Skin epidermis (tissue), 12 donors: ENCODE measurements at regions not wholly inside any gene's neighbourhood (a gene's known extent, or its start where the extent isn't known, plus 50 kb on each side); places are given as distances from the start of the nearest gene placed in this dataset.

Source experiments
- H3K27ac ChIP-seq, 21 experiments: fragments of 200-600 bp; sonication (generic) in 11 of 21; one replicate each; pipeline ENCODE4 v1.5.0; 2020; ENCODE audit warnings: mild to moderate bottlenecking in 3 of 21, inconsistent platforms in 2 of 21, moderate library complexity in 2 of 21
- H3K4me3 ChIP-seq, 7 experiments: fragments of 200-600 bp; sonication (generic) in 2 of 7; one replicate each; pipeline ENCODE4 v1.5.0; 2020; ENCODE audit warnings: inconsistent platforms in 2 of 7, mild to moderate bottlenecking in 2 of 7, moderate library complexity in 1 of 7

DNA sequence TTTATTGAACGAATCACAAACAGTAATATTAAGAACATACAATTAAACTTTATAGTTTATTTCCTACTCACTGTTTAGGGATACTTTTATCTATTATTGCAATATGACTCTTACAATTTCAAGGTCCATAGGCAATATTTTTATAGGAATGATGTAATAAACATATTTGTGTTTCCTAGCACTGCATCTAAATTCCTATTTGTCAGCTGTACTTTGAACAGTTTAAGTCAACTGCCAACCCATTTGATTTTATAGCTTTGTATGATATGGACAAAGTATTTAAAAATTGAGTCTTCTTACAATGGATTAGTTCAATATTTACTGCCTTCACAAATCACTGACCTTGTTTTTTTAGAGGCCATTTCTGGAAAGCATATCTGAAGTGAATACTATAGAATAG, 199.3 kb downstream of the PCDH7 start:
- Histone ChIP-seq H3K27ac (no peak overlapping the region), H3K4me3 (no peak overlapping the region)

GRCh38 chr4:30920043-30920442, 199.9 kb downstream of the PCDH7 start:
- Histone ChIP-seq H3K27ac (no peak overlapping the region), H3K4me3 (no peak overlapping the region)

DNA sequence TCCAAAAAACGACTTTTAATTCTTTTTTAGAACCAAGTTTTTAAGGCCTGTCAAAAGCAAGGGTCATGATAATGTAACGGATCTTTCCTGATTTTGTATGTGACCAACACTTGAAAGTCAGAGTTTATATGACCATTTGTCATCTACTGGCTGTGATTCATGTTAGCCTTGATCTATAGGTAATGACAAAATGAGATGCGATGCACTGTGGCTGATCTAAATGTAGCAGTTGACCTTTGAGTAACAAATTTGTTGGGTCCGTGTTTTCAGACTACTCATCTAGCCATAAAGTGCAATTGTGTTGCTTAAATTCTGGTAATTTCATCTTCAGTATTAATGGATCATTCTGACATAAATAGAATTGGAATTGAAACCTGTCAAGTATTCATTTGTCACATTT, 202.5 kb downstream of the PCDH7 start:
- H3K4me3 ChIP-seq, result no peak overlapping the region
- no peak overlapping the region for H3K27ac ChIP-seq

DNA sequence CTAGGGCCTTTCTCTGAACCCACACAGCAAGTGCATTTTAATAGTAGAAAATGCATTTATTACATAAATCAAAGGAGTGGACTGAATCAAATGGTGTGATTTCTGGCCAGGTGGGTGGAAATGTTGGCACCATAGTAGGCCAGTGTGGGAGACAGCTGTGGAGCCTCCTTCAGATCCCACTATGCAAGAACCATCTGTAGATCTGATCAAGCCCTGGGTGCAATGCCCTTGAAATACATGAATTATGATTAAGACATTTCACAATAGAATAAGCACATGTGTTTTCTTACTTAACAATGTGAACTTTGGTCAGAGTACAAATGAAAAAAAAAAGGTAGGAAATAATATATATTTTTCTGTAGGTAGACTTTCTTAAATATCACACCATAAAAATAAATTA, 204.3 kb downstream of the PCDH7 start:
- Histone ChIP-seq H3K4me3 (no peak overlapping the region), H3K27ac (no peak overlapping the region)

DNA sequence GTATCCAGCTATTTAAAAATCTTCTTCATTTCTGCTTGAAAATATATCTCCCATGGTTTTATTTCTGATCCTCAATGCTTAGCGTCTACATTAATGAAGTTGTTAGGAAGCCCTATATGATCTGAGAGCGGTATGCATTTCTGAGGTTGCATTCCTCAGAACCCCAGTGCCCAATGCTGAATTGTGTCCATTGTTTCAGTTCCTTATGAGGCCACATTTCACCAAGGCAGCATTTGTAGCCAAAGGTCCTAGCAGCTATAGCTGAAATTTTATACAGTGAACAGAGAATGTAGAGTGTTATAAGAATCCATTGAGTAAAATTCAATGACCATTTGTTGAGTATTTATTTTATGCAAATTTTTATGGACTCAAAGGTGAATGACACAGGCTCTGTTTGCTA, 209.5 kb downstream of the PCDH7 start:
- Histone ChIP-seq H3K27ac (no peak overlapping the region), H3K4me3 (no peak overlapping the region)

DNA sequence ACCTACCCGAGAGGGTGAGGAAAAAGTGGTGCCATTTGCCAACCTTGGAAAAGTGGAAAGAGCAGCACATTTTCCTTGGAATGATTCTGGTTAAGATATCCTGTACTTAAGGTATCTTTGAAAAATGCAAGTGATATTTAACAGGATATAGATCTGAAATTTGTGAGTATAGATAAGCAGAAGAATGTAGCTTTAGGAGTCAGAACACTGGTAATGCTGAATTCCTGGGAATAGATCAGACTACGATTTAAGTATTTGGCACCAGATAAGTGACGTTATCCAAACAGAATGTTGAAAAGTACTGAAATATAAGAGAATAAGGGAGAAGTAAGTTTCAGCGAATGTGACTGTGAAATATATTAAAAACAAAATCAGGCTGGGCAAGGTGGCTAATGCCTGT, 210.1 kb downstream of the PCDH7 start:
- H3K4me3 ChIP-seq, result no peak overlapping the region
- H3K27ac ChIP-seq, result no peak overlapping the region

DNA sequence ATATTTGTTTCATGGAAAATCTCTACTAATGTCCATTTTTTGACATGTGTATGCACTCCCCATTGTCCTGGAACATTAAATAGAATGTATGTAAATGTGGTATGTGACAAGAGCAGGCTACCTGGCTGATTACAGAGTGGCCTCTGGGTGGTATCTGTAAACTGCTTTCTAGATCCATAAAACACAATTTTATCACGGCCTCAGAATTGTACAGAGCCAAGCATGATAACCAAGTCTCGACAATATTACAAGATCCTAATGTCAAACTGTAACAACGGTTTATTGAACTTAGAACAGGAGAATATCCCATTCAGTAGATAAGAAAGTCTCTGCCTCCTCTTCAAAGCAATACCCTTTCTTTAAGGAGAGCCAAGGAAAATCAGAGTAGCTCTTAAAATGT, 212.4 kb downstream of the PCDH7 start:
- no peak overlapping the region for H3K4me3 ChIP-seq
- H3K27ac ChIP-seq, result no peak overlapping the region

GRCh38 chr4:30939069-30939468, 218.9 kb downstream of the PCDH7 start:
- Histone ChIP-seq H3K27ac (peak overlapping the region in 3 of 21 experiments; percentile 0 to 46 (median 11)), H3K4me3 (no peak overlapping the region)

DNA sequence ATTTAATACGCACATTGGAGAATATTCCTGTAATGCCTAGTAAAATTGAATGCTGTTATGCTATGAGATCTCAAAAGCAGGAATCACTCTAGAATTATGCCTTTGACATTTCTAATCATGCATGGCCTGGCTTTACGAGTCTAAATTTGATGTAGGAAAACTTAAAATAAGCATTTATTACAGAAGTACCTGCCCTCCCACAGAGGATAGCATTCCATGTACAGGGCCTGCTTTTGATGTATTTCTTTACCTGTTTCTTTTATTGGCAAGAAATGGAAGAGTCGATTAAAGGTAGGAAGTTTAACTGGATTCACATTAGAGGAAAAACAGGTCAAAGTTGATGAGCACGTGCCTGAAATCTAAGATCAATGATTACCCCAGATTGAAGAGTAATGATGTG, 219.5 kb downstream of the PCDH7 start:
- Histone ChIP-seq H3K27ac (peak overlapping the region in 4 of 21 experiments; percentile 0 to 39 (median 21)), H3K4me3 (no peak overlapping the region)

- no peak overlapping the region for H3K4me3 ChIP-seq
- H3K27ac ChIP-seq, result no peak overlapping the region
These were observed 221.5 kb downstream of the PCDH7 start for GRCh38 chr4:30941641-30942040.

- no peak overlapping the region for H3K27ac ChIP-seq
These were observed 223.2 kb downstream of the PCDH7 start for GRCh38 chr4:30943356-30943755.

GRCh38 chr4:30945586-30945985, 225.4 kb downstream of the PCDH7 start:
- Histone ChIP-seq H3K27ac (peak overlapping the region in 2 of 21 experiments; percentile 26 to 36), H3K4me3 (no peak overlapping the region)

More at GRCh38 chr4:30943356-30943755, 223.2 kb downstream of the PCDH7 start:
- no peak overlapping the region for H3K4me3 ChIP-seq

DNA sequence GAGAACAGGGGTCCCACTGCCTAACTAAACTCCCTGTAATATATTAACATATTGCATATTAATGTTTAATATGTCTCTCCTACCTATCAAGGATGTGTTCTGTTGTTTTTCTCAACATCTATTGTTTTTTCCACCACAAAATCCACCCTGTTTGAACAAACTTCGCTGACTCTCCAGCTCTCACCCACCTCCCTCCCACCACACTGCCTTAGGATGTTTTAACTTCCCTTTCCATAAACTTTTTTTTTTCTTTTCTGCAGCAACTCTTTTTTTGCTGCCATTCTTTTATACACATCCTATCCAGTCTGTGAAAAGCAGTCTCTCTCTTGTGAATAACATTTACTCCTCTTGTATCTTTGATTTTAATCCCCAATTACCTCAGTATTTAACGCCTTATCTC, 226.1 kb downstream of the PCDH7 start:
- H3K4me3 ChIP-seq, result no peak overlapping the region
- H3K27ac ChIP-seq, result peak overlapping the region in 1 of 21 experiments; percentile 36

GRCh38 chr4:30948653-30949052, 228.5 kb downstream of the PCDH7 start:
- peak overlapping the region in 1 of 21 experiments; percentile 41 for H3K27ac ChIP-seq

GRCh38 chr4:30950737-30951136, 230.6 kb downstream of the PCDH7 start:
- Histone ChIP-seq H3K27ac (no peak overlapping the region), H3K4me3 (no peak overlapping the region)

More at GRCh38 chr4:30948653-30949052, 228.5 kb downstream of the PCDH7 start:
- H3K4me3 ChIP-seq, result no peak overlapping the region

- no peak overlapping the region for H3K27ac ChIP-seq
- no peak overlapping the region for H3K4me3 ChIP-seq
These were observed 232.5 kb downstream of the PCDH7 start for GRCh38 chr4:30952526-30953219.

DNA sequence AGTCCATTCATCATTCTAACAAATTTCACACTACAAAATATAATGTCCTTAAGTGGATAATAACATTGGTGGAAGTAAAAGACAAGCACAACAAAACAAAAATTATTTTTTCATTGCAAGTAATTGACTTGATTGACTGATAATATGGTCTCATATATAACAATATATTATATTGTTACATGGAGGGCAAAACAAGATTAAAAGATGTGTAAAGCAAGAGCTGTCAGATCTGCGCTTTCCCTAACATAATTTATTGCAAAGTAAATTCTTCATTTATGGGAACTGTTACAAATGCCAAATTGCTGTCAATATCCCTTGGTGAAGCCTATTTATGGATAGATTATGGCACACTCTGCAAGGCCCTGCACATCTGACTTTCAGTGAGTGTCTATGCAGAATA, 233.6 kb downstream of the PCDH7 start:
- Histone ChIP-seq H3K4me3 (no peak overlapping the region), H3K27ac (no peak overlapping the region)

- H3K4me3 ChIP-seq, result no peak overlapping the region
- H3K27ac ChIP-seq, result no peak overlapping the region
These were observed 236.7 kb downstream of the PCDH7 start for GRCh38 chr4:30956916-30957315.

DNA sequence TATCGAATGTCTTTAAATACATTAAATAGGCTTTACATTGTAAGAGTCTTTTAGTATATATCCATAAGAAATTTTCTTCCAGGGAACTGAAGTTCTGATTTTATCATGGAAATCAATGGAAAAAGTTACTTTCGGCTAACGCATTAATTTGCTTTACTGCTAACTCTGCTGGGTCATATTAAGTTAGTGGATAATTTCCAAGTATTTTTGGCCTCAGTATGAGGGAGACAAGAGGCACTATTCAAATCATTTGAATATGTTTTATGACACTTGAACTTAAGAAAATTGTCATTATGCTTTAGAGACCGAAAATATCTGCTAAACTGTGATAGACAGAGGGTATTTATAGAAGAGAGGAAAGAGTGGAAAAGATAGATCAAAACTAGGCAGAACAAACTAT, 237.5 kb downstream of the PCDH7 start:
- Histone ChIP-seq H3K4me3 (no peak overlapping the region), H3K27ac (no peak overlapping the region)

DNA sequence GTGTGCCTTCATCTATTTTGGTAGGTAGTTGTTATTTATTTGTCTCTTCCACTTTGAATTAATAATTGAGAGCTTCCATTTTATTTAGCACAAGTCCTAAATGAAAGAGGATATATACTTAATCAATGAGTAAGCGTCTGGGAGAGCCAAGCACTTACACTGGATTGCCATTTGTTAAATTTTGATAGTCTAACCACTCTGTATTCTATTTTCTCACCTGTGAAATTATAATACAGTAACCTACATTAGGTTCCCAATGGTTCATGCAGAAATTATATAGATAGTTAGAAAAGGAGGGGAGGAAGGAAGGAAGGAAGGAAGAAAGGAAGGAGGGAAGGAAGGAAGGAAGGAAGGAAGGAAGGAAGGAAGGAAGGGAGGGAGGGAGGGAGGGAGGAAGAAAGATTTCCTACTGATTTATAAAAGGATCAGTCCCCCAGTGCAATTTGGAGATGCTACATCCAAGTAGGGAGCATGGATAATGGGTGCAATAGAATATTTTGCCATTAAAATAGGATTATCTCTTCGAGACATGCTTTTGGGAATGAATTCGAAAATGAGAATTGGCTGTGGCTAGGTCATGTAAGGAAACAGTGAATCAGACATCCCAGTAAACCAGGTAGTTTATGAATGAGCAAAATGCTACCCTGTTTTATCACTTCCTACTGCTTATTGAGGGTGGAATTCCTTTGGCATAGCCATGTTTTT, 239.8 kb downstream of the PCDH7 start:
- no peak overlapping the region for H3K27ac ChIP-seq
- no peak overlapping the region for H3K4me3 ChIP-seq

GRCh38 chr4:30962939-30963338, 242.8 kb downstream of the PCDH7 start:
- Histone ChIP-seq H3K4me3 (no peak overlapping the region), H3K27ac (no peak overlapping the region)
